Astrocyte (in vitro differentiated cells and primary cell): ENCODE measurements at regions not wholly inside any gene's neighbourhood (a gene's known extent, or its start where the extent isn't known, plus 50 kb on each side); places are given as distances from the start of the nearest gene placed in this dataset.
"Not testable (repeated sequence)": the region's sequence is repeated elsewhere in the genome, so short reads cannot be mapped to it uniquely, and the experiment has no call there.

Experiments used
- DNase-seq: peaks from one replicate; pipeline ENCODE4 v3.0.0-alpha.2; 2010; ENCODE audit warnings: low read depth
- FAIRE-seq: peaks from 2 replicates; lab custom pipeline; 2011; peaks lifted over from hg19 to GRCh38; lab: Jason Lieb, UNC
- H2AFZ ChIP-seq: 2 replicates; pipeline ENCODE4 v1.6.0; 2012; ENCODE audit warnings: low read depth, low read length, inconsistent platforms
- H3K27ac ChIP-seq: 2 replicates; pipeline ENCODE4 v1.5.1; 2011; ENCODE audit warnings: low read depth, low read length, inconsistent platforms
- H3K27me3 ChIP-seq: 2 replicates; pipeline ENCODE4 v1.6.0; 2011; ENCODE audit warnings: low read length, inconsistent platforms; ENCODE audit not compliant: insufficient read depth
- H3K36me3 ChIP-seq: 2 replicates; pipeline ENCODE4 v1.5.1; 2011; ENCODE audit warnings: low read length, inconsistent platforms; ENCODE audit not compliant: insufficient read depth
- H3K4me1 ChIP-seq: 2 replicates; pipeline ENCODE4 v1.5.1; 2011; ENCODE audit warnings: low read length, inconsistent platforms; ENCODE audit not compliant: insufficient read depth
- H3K4me2 ChIP-seq: 2 replicates; pipeline ENCODE4 v1.6.0; 2012; ENCODE audit warnings: low read length, inconsistent platforms
- H3K4me3 ChIP-seq: 2 replicates; pipeline ENCODE4 v1.5.1; 2011; ENCODE audit warnings: low read depth, mild to moderate bottlenecking, low read length, inconsistent platforms; ENCODE audit not compliant: insufficient read depth
- H3K79me2 ChIP-seq: 2 replicates; pipeline ENCODE4 v1.6.0; 2012; ENCODE audit warnings: mild to moderate bottlenecking, low read length, inconsistent platforms; ENCODE audit not compliant: insufficient read depth
- H3K9ac ChIP-seq: 2 replicates; pipeline ENCODE4 v1.6.0; 2012; ENCODE audit warnings: mild to moderate bottlenecking, low read length, inconsistent platforms
- H3K9me3 ChIP-seq: 2 replicates; pipeline ENCODE4 v1.5.1; 2012; ENCODE audit warnings: low read depth, mild to moderate bottlenecking, low read length, inconsistent platforms; ENCODE audit not compliant: insufficient read depth
- H4K20me1 ChIP-seq: 2 replicates; pipeline ENCODE4 v1.6.0; 2012; ENCODE audit warnings: low read length, inconsistent platforms; ENCODE audit not compliant: insufficient read depth
- H3K27ac Mint-ChIP-seq: one replicate; pipeline ENCODE4 v1.8.0; 2021; ENCODE audit warnings: mild to moderate bottlenecking, mixed read lengths; ENCODE audit not compliant: unreplicated experiment
- H3K27me3 Mint-ChIP-seq: one replicate; pipeline ENCODE4 v1.8.0; 2021; ENCODE audit warnings: low read depth, mixed read lengths; ENCODE audit not compliant: unreplicated experiment
- H3K36me3 Mint-ChIP-seq: one replicate; pipeline ENCODE4 v1.8.0; 2021; ENCODE audit warnings: low read depth, mixed read lengths; ENCODE audit not compliant: unreplicated experiment
- H3K4me1 Mint-ChIP-seq: one replicate; pipeline ENCODE4 v1.8.0; 2021; ENCODE audit warnings: low read depth, mixed read lengths; ENCODE audit not compliant: unreplicated experiment
- H3K4me3 Mint-ChIP-seq: one replicate; pipeline ENCODE4 v1.8.0; 2021; ENCODE audit warnings: mild to moderate bottlenecking, moderate library complexity, mixed read lengths; ENCODE audit not compliant: unreplicated experiment
- H3K9me3 Mint-ChIP-seq: one replicate; pipeline ENCODE4 v1.8.0; 2021; ENCODE audit warnings: mild to moderate bottlenecking, mixed read lengths; ENCODE audit not compliant: unreplicated experiment
- CTCF ChIP-seq: IDR thresholded peaks from 2 replicates; pipeline ENCODE4 v1.5.1; 2011; ENCODE audit warnings: low read depth, mild to moderate bottlenecking, inconsistent platforms, low read length, moderate library complexity; ENCODE audit not compliant: insufficient read depth
- EZH2 ChIP-seq: IDR thresholded peaks from 2 replicates; pipeline ENCODE4 v1.6.1; 2012; ENCODE audit warnings: mild to moderate bottlenecking, low read length, inconsistent platforms; ENCODE audit not compliant: insufficient read depth

GRCh38 chr5:12557012-12557411 lies 652.8 kb upstream of the CTNND2 start:
- no peaks in the 10 kb centered on the region for H3K9me3 ChIP-seq
- H3K4me2 ChIP-seq, result no peak overlapping the region
- H3K4me1 Mint-ChIP-seq, result no peaks in the 10 kb centered on the region
- no peak overlapping the region for H3K4me3 ChIP-seq
- no peaks in the 10 kb centered on the region for H3K27me3 Mint-ChIP-seq
- H3K27me3 ChIP-seq, result no peaks in the 10 kb centered on the region
- H3K36me3 ChIP-seq, result no peaks in the 10 kb centered on the region
- no peak overlapping the region for H3K27ac ChIP-seq
- no peak overlapping the region for H3K9ac ChIP-seq
- no peak overlapping the region for H3K27ac Mint-ChIP-seq
- TF ChIP-seq CTCF (no peak), EZH2 (no peak)
- H4K20me1 ChIP-seq, result no peaks in the 10 kb centered on the region
- H3K4me1 ChIP-seq, result no peaks in the 10 kb centered on the region
- no peak overlapping the region for H3K4me3 Mint-ChIP-seq
- FAIRE-seq (no peak), DNase-seq (no peak)
- no peaks in the 10 kb centered on the region for H3K79me2 ChIP-seq
- H3K9me3 Mint-ChIP-seq, result no peaks in the 10 kb centered on the region
- no peak overlapping the region for H2AFZ ChIP-seq
- H3K36me3 Mint-ChIP-seq, result no peaks in the 10 kb centered on the region

- Histone ChIP-seq H4K20me1 (no peaks in the 10 kb centered on the region), H3K9ac (no peak overlapping the region), H3K79me2 (no peaks in the 10 kb centered on the region), H3K27me3 (no peaks in the 10 kb centered on the region), H3K36me3 (no peaks in the 10 kb centered on the region), H3K27ac (no peak overlapping the region), H3K4me1 (no peaks in the 10 kb centered on the region), H3K9me3 (no peaks in the 10 kb centered on the region), H3K4me2 (no peak overlapping the region), H2AFZ (no peak overlapping the region), H3K4me3 (no peak overlapping the region)
- TF ChIP-seq CTCF (no peak), EZH2 (no peak)
- Mint-ChIP-seq H3K9me3 (no peaks in the 10 kb centered on the region), H3K36me3 (no peaks in the 10 kb centered on the region), H3K4me3 (no peak overlapping the region), H3K4me1 (peaks cover 6% of the 10 kb centered on the region), H3K27ac (no peak overlapping the region), H3K27me3 (no peaks in the 10 kb centered on the region)
- DNase-seq, result no peak
- FAIRE-seq, result no peak
Measured at GRCh38 chr5:12526113-12526512, 621.9 kb upstream of the CTNND2 start.

- Histone ChIP-seq H4K20me1 (no peaks in the 10 kb centered on the region), H3K27me3 (no peaks in the 10 kb centered on the region), H3K27ac (no peak overlapping the region), H3K4me2 (no peak overlapping the region), H3K9me3 (no peaks in the 10 kb centered on the region), H2AFZ (no peak overlapping the region), H3K9ac (no peak overlapping the region), H3K79me2 (no peaks in the 10 kb centered on the region), H3K4me3 (no peak overlapping the region), H3K4me1 (no peaks in the 10 kb centered on the region), H3K36me3 (no peaks in the 10 kb centered on the region)
- H3K27ac Mint-ChIP-seq, result no peak overlapping the region
- peak; percentile 14 for DNase-seq
- H3K9me3 Mint-ChIP-seq, result peaks cover 7% of the 10 kb centered on the region
- no peak overlapping the region for H3K4me3 Mint-ChIP-seq
- no peaks in the 10 kb centered on the region for H3K27me3 Mint-ChIP-seq
- FAIRE-seq, result no peak
- H3K4me1 Mint-ChIP-seq, result peaks cover 6% of the 10 kb centered on the region
- H3K36me3 Mint-ChIP-seq, result peaks cover 2% of the 10 kb centered on the region
- TF ChIP-seq EZH2, result no peak
- no peak for TF ChIP-seq CTCF
Measured at GRCh38 chr5:12522116-12522515, 617.9 kb upstream of the CTNND2 start.

GRCh38 chr5:12504983-12505382 lies 600.7 kb upstream of the CTNND2 start:
- not testable (repeated sequence) for H3K9me3 ChIP-seq, H3K27ac ChIP-seq, H3K79me2 ChIP-seq, H3K27me3 ChIP-seq, H3K36me3 Mint-ChIP-seq, H3K36me3 ChIP-seq, H3K27ac Mint-ChIP-seq, H3K9ac ChIP-seq, H4K20me1 ChIP-seq, DNase-seq, FAIRE-seq, H3K4me3 ChIP-seq, H3K4me3 Mint-ChIP-seq, H3K9me3 Mint-ChIP-seq, H3K27me3 Mint-ChIP-seq, H3K4me1 Mint-ChIP-seq, H2AFZ ChIP-seq, H3K4me1 ChIP-seq, H3K4me2 ChIP-seq
